HPDE6-E6E7 (cell line): ENCODE measurements at regions not wholly inside any gene's neighbourhood (a gene's known extent, or its start where the extent isn't known, plus 50 kb on each side); places are given as distances from the start of the nearest gene placed in this dataset.
"Not testable (repeated sequence)": the region's sequence is repeated elsewhere in the genome, so short reads cannot be mapped to it uniquely, and the experiment has no call there.

Experiments used
- DNase-seq: peaks from one replicate; pipeline ENCODE4 v3.0.0; 2011; ENCODE audit warnings: missing footprints; ENCODE audit errors: extremely low spot score

DNA sequence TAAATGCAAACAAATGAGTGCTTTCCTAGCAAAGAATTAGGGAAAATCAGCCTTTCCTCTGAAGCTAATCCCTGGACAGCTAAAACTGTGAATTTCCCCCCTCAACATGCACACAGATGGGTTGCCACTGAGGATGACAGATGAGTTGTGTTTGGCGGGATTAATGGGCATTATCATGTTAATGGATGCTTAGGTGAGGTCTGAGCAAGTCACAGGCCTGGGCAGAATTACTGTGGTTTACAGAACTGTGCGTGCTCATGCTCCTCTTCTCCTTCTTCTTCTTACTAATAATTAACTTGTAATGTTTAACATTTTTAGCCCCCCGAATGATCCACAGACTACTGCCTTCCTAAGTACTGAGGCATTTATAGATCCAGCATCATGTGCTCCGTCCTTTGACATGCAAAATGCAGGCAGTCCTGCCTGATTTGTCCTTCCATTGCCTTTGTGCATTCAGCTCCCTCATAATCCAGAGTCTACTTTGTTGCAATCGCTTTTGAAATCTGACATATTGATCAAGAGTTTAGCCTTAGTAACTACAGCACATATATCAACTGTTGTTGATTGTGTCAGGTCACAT, 753.4 kb upstream of the MMS22L start:
- no peak for DNase-seq

DNA sequence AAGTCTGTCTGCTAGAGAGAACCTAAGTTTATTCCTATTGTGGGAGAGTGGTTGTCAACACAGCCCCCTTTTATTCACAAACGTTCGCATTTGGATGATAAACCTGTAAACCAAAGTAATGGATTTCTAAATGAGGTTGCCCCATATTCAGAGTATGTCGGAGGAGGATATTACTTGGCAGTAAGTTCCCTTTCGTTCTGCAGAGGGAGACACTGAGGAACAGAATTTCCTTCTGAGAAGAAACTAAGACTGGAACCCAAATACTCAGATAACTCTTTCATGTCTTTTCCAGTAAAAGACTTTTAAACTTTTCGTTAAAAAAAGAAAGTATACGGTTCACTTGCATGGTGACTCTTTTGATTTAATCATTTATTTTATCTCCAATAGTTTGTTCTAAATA, 754.6 kb upstream of the MMS22L start:
- no peak for DNase-seq

DNA sequence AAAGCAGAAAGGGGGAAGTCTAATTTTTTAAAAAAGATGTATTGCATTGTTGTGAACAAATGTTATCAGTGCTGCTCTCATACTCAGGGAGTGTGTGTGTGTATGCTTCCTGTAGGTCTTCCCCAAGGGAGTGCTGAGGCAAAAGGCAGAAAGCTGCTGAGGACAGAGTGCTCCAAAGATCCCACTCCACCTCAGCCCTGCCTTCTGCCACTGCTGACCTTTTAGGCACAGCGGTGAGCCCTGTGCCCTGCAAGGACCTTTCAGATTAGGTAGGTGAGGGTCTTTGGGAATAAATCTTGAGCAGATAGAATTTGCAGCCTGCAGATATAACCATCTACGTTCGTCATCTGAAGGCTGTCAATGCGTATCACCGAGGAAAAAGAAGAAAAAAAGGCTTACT, 756.4 kb upstream of the MMS22L start:
- no peak for DNase-seq

GRCh38 chr6:98039904-98040607, 757.0 kb upstream of the MMS22L start:
- DNase-seq, result peak; percentile 8

DNA sequence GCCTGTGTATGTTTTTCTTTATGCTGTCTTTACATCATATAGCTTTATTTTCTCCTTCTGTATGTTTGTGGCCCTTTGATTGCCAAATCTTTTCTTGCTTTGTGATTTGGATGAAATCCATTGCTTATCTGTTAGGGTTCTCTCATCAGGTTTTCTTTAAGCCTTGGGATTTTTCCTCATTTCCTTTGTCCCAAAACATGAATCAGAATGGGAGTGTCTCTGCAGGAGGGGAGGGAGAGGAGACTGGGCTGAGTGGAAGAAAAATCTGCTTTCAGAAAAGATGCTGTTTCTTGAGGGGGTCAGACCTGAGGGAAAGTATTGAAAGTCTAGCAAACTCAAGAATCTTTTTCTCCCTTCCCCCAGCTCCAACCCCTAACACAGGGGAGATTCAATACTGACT, 758.0 kb upstream of the MMS22L start:
- no peak for DNase-seq

GRCh38 chr6:98041921-98042320, 758.9 kb upstream of the MMS22L start:
- no peak for DNase-seq

DNA sequence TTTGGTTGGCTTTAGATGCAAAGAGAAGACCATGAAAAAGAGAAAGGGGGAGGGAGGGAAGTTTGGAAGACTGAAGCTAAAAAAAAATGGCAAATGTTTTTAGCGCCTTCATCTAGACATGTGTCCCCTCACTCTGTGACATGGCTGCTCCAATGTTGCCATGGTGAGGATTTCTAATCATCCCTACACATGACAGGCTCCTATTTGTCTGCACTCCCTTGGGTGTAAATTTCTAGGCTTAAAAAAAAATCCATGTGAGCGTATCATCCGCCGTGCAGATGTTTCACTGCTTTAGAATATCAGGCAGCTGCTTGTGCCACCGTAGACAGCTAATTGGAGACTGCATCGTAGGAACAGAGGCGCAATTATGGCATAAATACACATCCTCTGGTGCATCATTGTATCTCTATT, 761.1 kb upstream of the MMS22L start:
- DNase-seq, result no peak

DNA sequence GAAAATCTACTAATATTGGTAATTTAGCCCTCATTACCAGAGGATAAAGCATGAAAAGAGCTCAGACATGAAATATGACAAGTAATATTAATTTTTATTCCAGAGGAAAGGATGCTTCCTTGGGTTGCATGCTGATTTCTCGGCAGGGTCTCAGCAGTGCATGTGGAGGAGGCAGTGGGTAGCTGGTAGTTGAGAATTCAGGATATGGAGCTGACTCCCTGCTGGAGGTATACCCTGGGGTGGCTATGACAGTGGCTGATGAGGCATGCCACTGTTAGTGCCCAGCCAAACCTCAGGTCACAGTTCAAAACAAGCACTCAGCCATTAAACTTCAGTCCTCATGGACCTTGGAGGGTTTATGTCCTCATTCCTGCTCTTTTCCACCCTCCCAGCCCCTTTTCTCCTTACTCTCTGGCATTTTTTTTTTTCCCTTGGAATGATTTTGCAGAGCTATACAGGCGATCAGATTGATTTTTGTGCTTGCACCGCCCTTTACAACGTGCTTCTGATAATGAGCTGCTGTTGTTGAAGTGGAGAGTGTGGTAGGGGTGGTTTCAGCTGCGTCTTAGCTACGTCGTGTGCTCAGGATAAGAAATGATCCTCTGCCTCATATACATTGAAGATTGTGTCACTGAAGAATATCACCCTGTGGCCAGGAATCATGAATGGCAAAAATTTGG, 761.9 kb upstream of the MMS22L start:
- no peak for DNase-seq

GRCh38 chr6:98047164-98047563, 764.1 kb upstream of the MMS22L start:
- no peak for DNase-seq

DNA sequence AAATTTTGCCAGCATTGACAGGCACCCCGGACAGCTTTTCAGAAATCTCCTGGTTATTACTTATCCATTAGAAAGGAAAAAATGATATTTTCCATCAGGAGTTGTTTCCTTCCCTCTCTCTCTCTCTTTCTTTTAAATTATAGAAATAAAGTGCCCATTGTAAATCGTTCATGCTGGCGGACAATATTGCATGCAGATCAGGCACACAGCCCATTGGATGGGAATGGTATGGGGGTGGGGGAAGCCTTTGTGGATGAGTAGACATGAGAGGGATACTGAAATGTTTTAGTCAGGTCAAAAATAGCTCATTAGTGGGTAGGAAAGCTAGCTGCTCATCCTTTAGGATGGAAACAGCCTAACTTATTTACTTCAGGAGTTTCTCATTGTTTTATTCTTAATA, 764.9 kb upstream of the MMS22L start:
- DNase-seq, result no peak

GRCh38 chr6:98054453-98054852, 771.4 kb upstream of the MMS22L start:
- peak; percentile 4 for DNase-seq

- no peak for DNase-seq
These were observed 773.9 kb upstream of the MMS22L start for GRCh38 chr6:98056955-98057354.

GRCh38 chr6:98067375-98067774, 767.0 kb upstream of the POU3F2 start:
- no peak for DNase-seq

- DNase-seq, result not testable (repeated sequence)
These were observed 745.8 kb upstream of the POU3F2 start for GRCh38 chr6:98088537-98088936.

DNA sequence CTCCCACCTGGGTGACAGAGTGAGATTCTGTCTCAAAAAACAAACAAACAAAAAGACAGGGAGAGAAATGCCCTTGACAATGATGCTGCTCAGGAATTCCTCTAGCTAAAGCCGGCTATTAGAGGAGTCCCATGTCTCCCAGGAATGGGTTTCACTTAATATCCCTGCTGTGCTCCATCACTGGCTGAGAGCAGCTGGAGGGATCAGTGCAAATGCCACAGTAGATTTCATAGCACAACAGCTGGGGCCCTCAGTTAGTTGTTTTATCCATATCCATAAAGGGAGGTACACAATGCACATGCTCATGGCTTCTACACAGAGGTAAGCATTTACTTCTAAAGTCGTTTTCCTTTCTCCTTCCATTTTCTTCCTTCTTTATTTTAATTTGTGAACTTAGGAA, 742.0 kb upstream of the POU3F2 start:
- DNase-seq, result no peak

DNA sequence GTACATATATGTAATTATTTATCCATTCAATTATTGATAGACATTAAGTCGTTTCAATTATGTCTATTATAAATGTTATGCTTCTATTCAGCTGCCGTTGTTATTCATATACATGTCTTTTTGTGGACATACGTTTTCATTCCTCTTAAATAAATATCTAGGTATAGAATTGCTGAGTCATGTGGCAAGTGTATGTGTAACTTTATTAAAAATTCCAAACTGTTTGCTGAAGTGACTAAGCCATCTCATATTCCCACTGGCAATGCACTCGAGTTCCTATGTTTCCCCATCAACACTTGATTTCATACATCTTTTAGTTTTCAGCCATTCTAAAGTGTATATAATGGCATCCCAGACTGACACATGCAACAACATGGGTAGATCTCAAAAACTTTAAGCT, 739.7 kb upstream of the POU3F2 start:
- no peak for DNase-seq

DNA sequence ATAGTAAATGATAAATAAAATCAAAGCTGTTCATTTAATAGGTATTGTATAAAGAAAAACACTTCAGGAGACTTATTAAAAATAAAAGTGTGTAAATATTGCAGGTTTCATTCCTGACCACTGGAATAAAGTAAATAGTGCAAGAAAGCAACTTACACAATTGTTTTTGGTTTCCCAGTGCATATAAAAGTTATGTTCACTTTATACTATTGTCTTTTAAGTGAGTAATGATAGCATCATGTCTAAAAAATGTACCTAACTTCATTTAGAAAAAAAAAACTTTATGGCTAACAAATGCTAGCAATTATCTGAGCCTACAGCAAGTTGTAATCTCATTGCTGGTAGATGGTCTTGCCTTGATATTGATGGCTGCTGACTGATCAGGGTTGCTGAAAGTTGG, 726.6 kb upstream of the POU3F2 start:
- no peak for DNase-seq

- DNase-seq, result no peak
These were observed 717.9 kb upstream of the POU3F2 start for GRCh38 chr6:98116455-98116854.

- no peak for DNase-seq
These were observed 717.3 kb upstream of the POU3F2 start for GRCh38 chr6:98117068-98117467.

GRCh38 chr6:98118397-98119045, 715.9 kb upstream of the POU3F2 start:
- no peak for DNase-seq

- peak; percentile 44 for DNase-seq
These were observed 710.2 kb upstream of the POU3F2 start for GRCh38 chr6:98124171-98124570.

DNA sequence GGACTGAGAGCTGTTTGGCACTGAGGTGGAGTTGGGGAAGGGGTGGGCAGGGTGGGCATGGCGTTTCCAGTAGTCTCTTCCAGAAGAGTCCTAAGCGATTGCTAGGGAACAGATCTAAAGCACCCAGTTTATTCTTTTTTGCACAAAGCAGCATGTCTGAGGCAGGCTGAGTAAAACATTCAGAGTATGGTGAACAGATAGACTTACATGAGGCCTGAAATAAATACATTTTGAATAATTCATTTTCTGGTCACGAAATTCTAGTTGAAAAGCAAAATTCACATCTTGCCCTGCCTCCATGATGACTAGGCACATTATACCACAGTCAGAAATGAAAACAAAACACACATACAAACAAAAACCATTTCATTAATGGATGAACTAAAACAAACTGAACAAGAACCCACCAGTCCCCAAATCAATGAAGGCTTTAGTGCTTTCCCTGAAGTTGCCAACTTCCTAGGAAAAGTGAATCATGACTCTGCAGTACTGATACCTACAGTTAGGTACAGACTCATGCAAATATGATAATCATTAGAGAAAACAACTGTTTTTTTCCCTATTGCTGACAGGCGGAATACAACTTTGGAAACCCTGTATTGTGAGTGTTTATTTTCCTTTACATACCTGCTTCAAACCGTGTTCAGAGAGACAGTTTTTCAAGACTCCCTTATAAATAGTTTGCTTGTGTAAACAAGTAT, 702.9 kb upstream of the POU3F2 start:
- no peak for DNase-seq
